Breast epithelium (tissue), 4 donors: ENCODE measurements at regions not wholly inside any gene's neighbourhood (a gene's known extent, or its start where the extent isn't known, plus 50 kb on each side); places are given as distances from the start of the nearest gene placed in this dataset.

ENCODE experiments used
- DNase-seq, 2 donors: peaks; one replicate each; pipeline ENCODE4 v3.0.0-alpha.2; 2019; ENCODE audit warnings: low spot score in 2 of 2
- H3K27ac ChIP-seq, 2 donors: fragments of 200-600 bp; sonication (generic) in 1 of 2; one replicate each; pipeline ENCODE4 v1.5.1; 2016 to 2019; ENCODE audit warnings: mild to moderate bottlenecking in 1 of 2
- H3K27me3 ChIP-seq, 2 donors: fragments of 200-600 bp; sonication (generic) in 1 of 2; one replicate each; pipeline versions ENCODE4 v1.5.1 to v1.6.0; 2017 to 2019; ENCODE audit warnings: control low read depth in 1 of 2, mild to moderate bottlenecking in 1 of 2
- H3K36me3 ChIP-seq: fragments of 200-600 bp; one replicate; pipeline ENCODE4 v1.5.1; 2019
- H3K4me1 ChIP-seq, 2 donors: fragments of 200-600 bp; sonication (generic); one replicate each; pipeline ENCODE4 v1.5.1; 2016 to 2019; ENCODE audit warnings: control low read depth in 1 of 2
- H3K4me3 ChIP-seq, 3 donors: fragments of 200-600 bp; sonication (generic); 1 replicate in 2 of 3; 2 replicates in 1 of 3; pipeline ENCODE4 v1.5.1; 2016 to 2019; ENCODE audit warnings: mild to moderate bottlenecking in 3 of 3, moderate library complexity in 2 of 3
- H3K9me3 ChIP-seq, 2 donors: fragments of 200-600 bp; sonication (generic) in 1 of 2; one replicate each; pipeline ENCODE4 v1.5.1; 2016 to 2019; ENCODE audit warnings: control low read depth in 1 of 2
- POLR2A ChIP-seq: fragments of 450-650 bp; IDR thresholded peaks from one replicate; pipeline ENCODE4 v1.6.1; 2016; ENCODE audit warnings: antibody characterized with exemption, mild to moderate bottlenecking, moderate library complexity
- POLR2AphosphoS5 ChIP-seq, 3 donors: sonication (generic); formaldehyde crosslinking; IDR thresholded peaks; one replicate each; pipeline ENCODE4 v1.6.1; 2017; ENCODE audit warnings: antibody characterized with exemption in 3 of 3
- intact Hi-C: fragments of 100-400 bp; cut with DNase I; formaldehyde crosslinking; loops from one replicate; pipeline ENCODE4 v1.15.1; 2023; ENCODE audit warnings: low total_unique reads
- TF ChIP-seq, protein P1 (sequence below), 3 donors: fragments of 450-650 bp; IDR thresholded peaks; one replicate each; pipeline ENCODE4 v1.5.1; 2016 to 2017; ENCODE audit warnings: antibody characterized with exemption in 3 of 3, mild to moderate bottlenecking in 3 of 3, moderate library complexity in 3 of 3

DNA sequence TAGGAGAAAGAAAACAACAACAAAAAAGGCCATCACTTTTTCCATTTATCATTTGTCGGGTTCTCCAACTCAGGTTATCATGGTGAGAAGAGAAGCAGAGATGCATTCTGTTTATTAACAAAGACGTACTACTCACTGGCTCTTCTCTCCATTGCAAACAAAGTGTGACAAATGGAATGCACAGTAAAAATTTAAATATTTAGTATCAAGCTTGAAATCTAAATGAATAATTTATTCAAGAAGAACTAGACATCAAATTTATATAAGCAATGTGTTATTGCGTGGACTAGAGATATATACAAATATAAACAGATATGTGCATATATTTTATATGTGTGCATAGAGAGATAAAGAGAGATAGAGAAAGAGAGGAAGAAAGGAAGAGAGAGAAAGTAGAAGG lies 236.5 kb downstream of the DSEL start:
- H3K4me1 ChIP-seq = no peaks in the 10 kb centered on the region
- no peaks in the 10 kb centered on the region for H3K9me3 ChIP-seq
- no peak overlapping the region for H3K27ac ChIP-seq
- TF ChIP-seq, protein P1, sequence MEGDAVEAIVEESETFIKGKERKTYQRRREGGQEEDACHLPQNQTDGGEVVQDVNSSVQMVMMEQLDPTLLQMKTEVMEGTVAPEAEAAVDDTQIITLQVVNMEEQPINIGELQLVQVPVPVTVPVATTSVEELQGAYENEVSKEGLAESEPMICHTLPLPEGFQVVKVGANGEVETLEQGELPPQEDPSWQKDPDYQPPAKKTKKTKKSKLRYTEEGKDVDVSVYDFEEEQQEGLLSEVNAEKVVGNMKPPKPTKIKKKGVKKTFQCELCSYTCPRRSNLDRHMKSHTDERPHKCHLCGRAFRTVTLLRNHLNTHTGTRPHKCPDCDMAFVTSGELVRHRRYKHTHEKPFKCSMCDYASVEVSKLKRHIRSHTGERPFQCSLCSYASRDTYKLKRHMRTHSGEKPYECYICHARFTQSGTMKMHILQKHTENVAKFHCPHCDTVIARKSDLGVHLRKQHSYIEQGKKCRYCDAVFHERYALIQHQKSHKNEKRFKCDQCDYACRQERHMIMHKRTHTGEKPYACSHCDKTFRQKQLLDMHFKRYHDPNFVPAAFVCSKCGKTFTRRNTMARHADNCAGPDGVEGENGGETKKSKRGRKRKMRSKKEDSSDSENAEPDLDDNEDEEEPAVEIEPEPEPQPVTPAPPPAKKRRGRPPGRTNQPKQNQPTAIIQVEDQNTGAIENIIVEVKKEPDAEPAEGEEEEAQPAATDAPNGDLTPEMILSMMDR (IDR thresholded peaks at IDR 0.05) = no peak
- TF ChIP-seq POLR2AphosphoS5 (IDR thresholded peaks at IDR 0.05) (no peak), POLR2A (no peak)
- H3K36me3 ChIP-seq = no peaks in the 10 kb centered on the region
- H3K27me3 ChIP-seq = no peaks in the 10 kb centered on the region
- no peak for DNase-seq
- intact Hi-C loops = no loop called here
- H3K4me3 ChIP-seq = no peak overlapping the region

DNA sequence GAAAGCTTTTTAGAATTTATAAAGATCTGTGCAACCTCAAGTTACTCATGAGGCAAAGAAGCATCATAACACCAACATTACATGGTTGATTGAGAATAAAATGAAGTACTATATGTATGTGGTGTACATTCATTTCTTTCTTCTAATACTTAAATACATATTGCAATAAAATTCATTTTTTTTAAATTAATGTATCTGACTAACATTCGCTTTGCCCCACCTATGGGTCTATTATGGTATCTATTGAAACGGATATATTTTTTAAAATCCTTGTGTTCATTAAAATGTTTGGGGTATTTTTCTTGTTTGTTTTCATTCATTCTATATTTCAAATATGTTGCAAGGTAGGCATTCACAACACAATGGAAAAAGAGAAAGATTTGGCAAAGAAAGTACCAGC lies 237.5 kb downstream of the DSEL start:
- no peaks in the 10 kb centered on the region for H3K27me3 ChIP-seq
- no peaks in the 10 kb centered on the region for H3K4me1 ChIP-seq
- no peak for DNase-seq
- no peaks in the 10 kb centered on the region for H3K36me3 ChIP-seq
- H3K27ac ChIP-seq = no peak overlapping the region
- intact Hi-C loops = no loop called here
- H3K9me3 ChIP-seq = no peaks in the 10 kb centered on the region
- H3K4me3 ChIP-seq = no peak overlapping the region
- TF ChIP-seq POLR2AphosphoS5 (IDR thresholded peaks at IDR 0.05) (no peak), POLR2A (no peak)
- TF ChIP-seq, protein P1 (IDR thresholded peaks at IDR 0.05) = no peak

DNA sequence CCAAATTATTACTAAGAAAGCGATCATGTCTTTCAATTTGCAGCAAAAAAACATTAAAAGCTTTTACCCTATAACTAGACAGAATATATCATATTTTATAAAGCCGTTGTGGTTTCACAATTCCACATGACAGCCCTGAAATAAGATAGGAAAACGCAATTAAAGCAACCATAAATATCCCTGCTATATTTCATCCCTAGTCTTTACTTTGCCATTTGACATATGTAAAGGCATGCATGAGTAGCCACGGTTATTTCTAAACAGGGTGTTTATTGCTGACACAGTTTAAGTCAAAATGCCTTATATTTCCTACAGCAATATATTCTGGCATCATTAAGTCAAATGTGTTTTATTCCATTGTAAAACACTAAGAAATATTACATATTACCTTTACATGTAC lies 239.9 kb downstream of the DSEL start:
- no peak for DNase-seq
- intact Hi-C loops = no loop called here
- Histone ChIP-seq H3K4me1 (no peaks in the 10 kb centered on the region), H3K9me3 (no peaks in the 10 kb centered on the region), H3K4me3 (no peak overlapping the region), H3K27me3 (no peaks in the 10 kb centered on the region), H3K27ac (no peak overlapping the region), H3K36me3 (no peaks in the 10 kb centered on the region)
- TF ChIP-seq POLR2AphosphoS5 (IDR thresholded peaks at IDR 0.05) = no peak
- TF ChIP-seq POLR2A = no peak
- TF ChIP-seq, protein P1 (IDR thresholded peaks at IDR 0.05) = no peak

DNA sequence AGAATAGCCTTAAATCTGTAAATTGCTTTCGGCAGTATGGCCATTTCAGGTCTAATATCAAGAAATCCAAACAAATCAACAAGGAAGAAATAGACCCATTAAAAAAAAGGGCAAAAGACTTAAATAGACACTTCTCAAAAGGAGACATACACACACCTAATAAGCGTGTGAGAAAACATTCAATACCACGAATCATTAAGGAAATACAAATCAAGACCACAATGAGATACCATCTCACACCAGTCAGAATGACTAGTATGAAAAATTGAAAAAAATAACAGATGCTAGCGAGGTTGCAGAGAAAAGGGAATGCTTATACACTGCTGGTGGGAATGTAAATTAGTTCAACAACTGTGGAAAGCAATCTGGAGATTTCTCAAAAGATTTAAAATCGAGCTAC lies 243.2 kb downstream of the DSEL start:
- H3K36me3 ChIP-seq = no peaks in the 10 kb centered on the region
- intact Hi-C loops = no loop called here
- H3K27me3 ChIP-seq = no peaks in the 10 kb centered on the region
- no peak overlapping the region for H3K4me3 ChIP-seq
- TF ChIP-seq POLR2A (no peak), POLR2AphosphoS5 (IDR thresholded peaks at IDR 0.05) (no peak)
- TF ChIP-seq, protein P1 (IDR thresholded peaks at IDR 0.05) = no peak
- H3K4me1 ChIP-seq = no peaks in the 10 kb centered on the region
- H3K27ac ChIP-seq = no peak overlapping the region
- DNase-seq = no peak
- no peaks in the 10 kb centered on the region for H3K9me3 ChIP-seq

DNA sequence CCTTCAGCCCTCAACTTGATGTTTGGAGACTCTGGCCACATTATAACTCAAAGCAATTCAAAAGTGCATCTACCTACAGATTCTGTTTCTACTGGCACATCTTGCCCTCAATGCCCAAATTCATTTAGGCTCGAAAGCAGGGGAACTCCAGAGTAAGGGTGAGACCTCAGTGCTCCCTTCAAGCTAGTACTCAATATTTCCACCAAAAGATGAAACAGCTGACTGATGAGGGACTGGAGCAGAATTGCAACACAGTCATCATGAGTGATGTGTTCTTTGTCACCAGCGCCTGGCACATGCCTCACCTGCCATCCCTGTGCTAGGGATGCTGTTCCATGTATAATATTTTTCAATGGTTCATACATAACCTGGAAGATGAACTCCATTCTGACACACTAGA lies 247.3 kb downstream of the DSEL start:
- Histone ChIP-seq H3K4me1 (no peaks in the 10 kb centered on the region), H3K36me3 (no peaks in the 10 kb centered on the region), H3K9me3 (no peaks in the 10 kb centered on the region), H3K4me3 (no peak overlapping the region), H3K27ac (no peak overlapping the region), H3K27me3 (no peaks in the 10 kb centered on the region)
- intact Hi-C loops = no loop called here
- no peak for DNase-seq
- TF ChIP-seq POLR2AphosphoS5 (IDR thresholded peaks at IDR 0.05) (no peak), POLR2A (no peak)
- TF ChIP-seq, protein P1 (IDR thresholded peaks at IDR 0.05) = no peak
